SK-N-SH (cell line): ENCODE measurements at regions not wholly inside any gene's neighbourhood (a gene's known extent, or its start where the extent isn't known, plus 50 kb on each side); places are given as distances from the start of the nearest gene placed in this dataset.
"Not testable (repeated sequence)": the region's sequence is repeated elsewhere in the genome, so short reads cannot be mapped to it uniquely, and the experiment has no call there.

ENCODE experiments used
- CTCF ChIA-PET: fragments of 300-600, 350-600 bp; formaldehyde crosslinking; extraction: SDS; loops from one replicate; lab custom pipeline; 2021; lab: Yijun Ruan, JAX
- POLR2A ChIA-PET: fragments of 350-600 bp; sonication (Branson Sonifier 250); formaldehyde crosslinking; extraction: SDS; loops from one replicate; lab custom pipeline; 2020; ENCODE audit warnings: antibody characterized with exemption, inconsistent platforms; lab: Yijun Ruan, JAX
- DNase-seq: peaks from one replicate; pipeline ENCODE4 v3.0.0; 2012
- H2AFZ ChIP-seq: fragments of 200-600 bp; sonication (generic); 2 replicates; pipeline ENCODE4 v1.8.1; 2016; ENCODE audit warnings: antibody characterized with exemption, mild to moderate bottlenecking, low read depth
- H3F3A ChIP-seq: fragments of 200-600 bp; sonication (generic); replicated peaks from 2 replicates; pipeline ENCODE3; 2016; ENCODE audit warnings: antibody characterized with exemption, mild to moderate bottlenecking; ENCODE audit not compliant: insufficient read depth
- H3K27ac ChIP-seq, 2 experiments: fragments of 200-500 bp in 1 of 2; fragments of 200-600 bp in 1 of 2; sonication (Bioruptor generic) in 1 of 2; sonication (generic), shearing (Covaris generic) in 1 of 2; 2 replicates each; pipeline versions ENCODE4 v1.5.1 to v1.6.1; 2014 to 2016; ENCODE audit warnings: low read depth in 2 of 2, inconsistent platforms in 1 of 2, low read length in 1 of 2, mild to moderate bottlenecking in 1 of 2, mixed read lengths in 1 of 2
- H3K27me3 ChIP-seq: fragments of 200-600 bp; sonication (generic), shearing (Covaris generic); 2 replicates; pipeline ENCODE4 v1.6.1; 2016; ENCODE audit warnings: mixed run types; ENCODE audit not compliant: insufficient read depth
- H3K36me3 ChIP-seq, 2 experiments: fragments of 200-500 bp in 1 of 2; fragments of 200-600 bp in 1 of 2; sonication (Bioruptor generic) in 1 of 2; sonication (generic) in 1 of 2; replicated peaks in 1 of 2; 2 replicates each; pipeline versions ENCODE3 to v1.5.1; 2014 to 2016; ENCODE audit warnings: low read length in 1 of 2, mild to moderate bottlenecking in 1 of 2; ENCODE audit not compliant: insufficient read depth in 2 of 2, control insufficient read depth in 1 of 2
- H3K4me1 ChIP-seq, 2 experiments: fragments of 200-500 bp in 1 of 2; fragments of 200-600 bp in 1 of 2; sonication (Bioruptor generic) in 1 of 2; sonication (generic), shearing (Covaris generic) in 1 of 2; 2 replicates each; pipeline versions ENCODE4 v1.5.1 to v1.6.1; 2014 to 2016; ENCODE audit warnings: low read depth in 1 of 2, low read length in 1 of 2, mixed run types in 1 of 2; ENCODE audit not compliant: insufficient read depth in 2 of 2, control insufficient read depth in 1 of 2
- H3K4me2 ChIP-seq: fragments of 200-600 bp; sonication (generic), shearing (Covaris generic); 2 replicates; pipeline ENCODE4 v1.6.1; 2017; ENCODE audit warnings: mixed run types
- H3K4me3 ChIP-seq, 2 experiments: fragments of 200-500 bp in 1 of 2; fragments of 200-600 bp in 1 of 2; sonication (Bioruptor generic) in 1 of 2; sonication (generic), shearing (Covaris generic) in 1 of 2; 2 replicates each; pipeline versions ENCODE4 v1.5.1 to v1.8.1; 2014 to 2016; ENCODE audit warnings: low read depth in 2 of 2, inconsistent platforms in 1 of 2, low read length in 1 of 2, mild to moderate bottlenecking in 1 of 2, mixed read lengths in 1 of 2, moderate library complexity in 1 of 2
- H3K79me2 ChIP-seq: fragments of 200-600 bp; sonication (generic); 2 replicates; pipeline ENCODE4 v1.8.1; 2017; ENCODE audit warnings: mild to moderate bottlenecking; ENCODE audit not compliant: insufficient read depth
- H3K9ac ChIP-seq: fragments of 200-600 bp; sonication (generic); 2 replicates; pipeline ENCODE4 v1.6.1; 2017; ENCODE audit warnings: mixed run types
- H3K9me2 ChIP-seq: fragments of 200-600 bp; sonication (generic); 2 replicates; pipeline ENCODE4 v1.6.1; 2017; ENCODE audit warnings: mixed run types
- H3K9me3 ChIP-seq: fragments of 200-600 bp; sonication (generic); 2 replicates; pipeline ENCODE4 v1.6.1; 2017; ENCODE audit warnings: mixed run types, mild to moderate bottlenecking, moderate library complexity
- H4K20me1 ChIP-seq: fragments of 200-600 bp; sonication (generic); 2 replicates; pipeline ENCODE4 v1.6.1; 2017; ENCODE audit warnings: mild to moderate bottlenecking, mixed run types; ENCODE audit not compliant: insufficient read depth
- CHD2 ChIP-seq: fragments of 150-350 bp; IDR thresholded peaks from 2 replicates; pipeline ENCODE4 v1.6.1; 2018; ENCODE audit warnings: low read length; ENCODE audit not compliant: partially characterized antibody
- ELF1 ChIP-seq: IDR thresholded peaks from 2 replicates; pipeline ENCODE4 v1.4.0; 2012
- EP300 ChIP-seq, 2 experiments: IDR thresholded peaks; 2 replicates each; pipeline versions ENCODE4 v1.4.0 to v1.6.1; 2012; ENCODE audit warnings: borderline replicate concordance in 1 of 2, low read depth in 1 of 2, low read length in 1 of 2
- EZH2phosphoT487 ChIP-seq: fragments of 200-600 bp; sonication (generic); IDR thresholded peaks from 2 replicates; pipeline ENCODE4 v1.6.1; 2017; ENCODE audit warnings: low read depth, mixed run types, mild to moderate bottlenecking, antibody characterized with exemption, moderate library complexity, borderline replicate concordance
- GATA2 ChIP-seq: sonication (generic); formaldehyde crosslinking; IDR thresholded peaks from 2 replicates; pipeline ENCODE4 v1.5.0; 2020; ENCODE audit warnings: mild to moderate bottlenecking, missing genetic modification reagents
- JUND ChIP-seq: IDR thresholded peaks from 2 replicates; pipeline ENCODE4 v1.4.0; 2012
- MAX ChIP-seq: IDR thresholded peaks from 2 replicates; pipeline ENCODE4 v1.4.0; 2012; ENCODE audit warnings: low read depth
- MEF2A ChIP-seq: IDR thresholded peaks from 2 replicates; pipeline ENCODE4 v1.4.0; 2012; ENCODE audit warnings: low read depth, borderline replicate concordance
- MXI1 ChIP-seq: IDR thresholded peaks from 2 replicates; pipeline ENCODE4 v1.6.1; 2012; ENCODE audit warnings: mild to moderate bottlenecking, low read depth, low read length, improper control_type of control experiment
- NRF1 ChIP-seq: IDR thresholded peaks from 2 replicates; pipeline ENCODE4 v1.6.1; 2012; ENCODE audit warnings: low read depth, mild to moderate bottlenecking, low read length
- PBX3 ChIP-seq: IDR thresholded peaks from 2 replicates; pipeline ENCODE4; 2012
- POLR2AphosphoS5 ChIP-seq: IDR thresholded peaks from 2 replicates; pipeline ENCODE4 v1.6.1; 2012; ENCODE audit warnings: low read depth, low read length
- RAD21 ChIP-seq: IDR thresholded peaks from 2 replicates; pipeline ENCODE4 v1.6.1; 2012; ENCODE audit warnings: mild to moderate bottlenecking, low read length
- SMC3 ChIP-seq: IDR thresholded peaks from 2 replicates; pipeline ENCODE4 v1.6.1; 2012; ENCODE audit warnings: low read depth, low read length, improper control_type of control experiment
- TAF1 ChIP-seq: IDR thresholded peaks from 2 replicates; pipeline ENCODE4 v1.6.1; 2012; ENCODE audit warnings: low read depth, mild to moderate bottlenecking, low read length, moderate library complexity, borderline replicate concordance
- TCF12 ChIP-seq: IDR thresholded peaks from 2 replicates; pipeline ENCODE4 v1.4.0; 2012
- TEAD4 ChIP-seq: IDR thresholded peaks from 2 replicates; pipeline ENCODE4 v1.4.0; 2012; ENCODE audit warnings: mild to moderate bottlenecking, borderline replicate concordance; ENCODE audit not compliant: insufficient read depth
- USF2 ChIP-seq: fragments of 150-350 bp; IDR thresholded peaks from 2 replicates; pipeline ENCODE4 v1.6.1; 2017; ENCODE audit warnings: antibody characterized with exemption, low read length, low read depth, borderline replicate concordance
- YY1 ChIP-seq: IDR thresholded peaks from 2 replicates; pipeline ENCODE4 v1.4.0; 2012; ENCODE audit warnings: low read depth, mild to moderate bottlenecking
- ZBTB33 ChIP-seq: IDR thresholded peaks from 2 replicates; pipeline ENCODE4 v1.4.0; 2012; ENCODE audit warnings: low read depth, borderline replicate concordance
- WGBS: methylation state at CpG from one replicate; pipeline ENCODE4 v1.1.6; 2017; ENCODE audit warnings: low lambda C conversion rate; 5-methylcytosine and 5-hydroxymethylcytosine counted together

- POLR2A ChIA-PET = no interaction called here
- Histone ChIP-seq H3K4me1 (no peaks in the 10 kb centered on the region), H2AFZ (no peak overlapping the region), H3K9me3 (no peaks in the 10 kb centered on the region), H3K27ac (no peak overlapping the region), H3K36me3 (no peaks in the 10 kb centered on the region), H3K4me2 (no peak overlapping the region), H3K79me2 (no peaks in the 10 kb centered on the region), H3K9me2 (no peaks in the 10 kb centered on the region), H3F3A (no peaks in the 10 kb centered on the region), H4K20me1 (no peaks in the 10 kb centered on the region), H3K4me3 (no peak overlapping the region), H3K9ac (no peak overlapping the region), H3K27me3 (no peaks in the 10 kb centered on the region)
- 42% methylated on average over 4 of the region's 4 CpGs for WGBS
- CTCF ChIA-PET = no interaction called here
- TF ChIP-seq SMC3 = no peak
- no peak for TF ChIP-seq TEAD4
- TF ChIP-seq RAD21 = no peak
- no peak for TF ChIP-seq EP300 (IDR thresholded peaks at IDR 0.05; ENCODE audit: borderline replicate concordance in 1 of 2, low read depth in 1 of 2, low read length in 1 of 2)
- TF ChIP-seq NRF1 = no peak
- no peak for TF ChIP-seq PBX3
- no peak for TF ChIP-seq MAX
- TF ChIP-seq ELF1 = no peak
- TF ChIP-seq CHD2 = no peak
- no peak for TF ChIP-seq TAF1
- no peak for TF ChIP-seq ZBTB33
- TF ChIP-seq GATA2 = no peak
- TF ChIP-seq MXI1 = no peak
- no peak for TF ChIP-seq POLR2AphosphoS5
- TF ChIP-seq EZH2phosphoT487 = no peak
- TF ChIP-seq USF2 = no peak
- no peak for TF ChIP-seq MEF2A
- no peak for TF ChIP-seq YY1
- no peak for TF ChIP-seq TCF12
- no peak for TF ChIP-seq JUND
- DNase-seq = no peak
These were observed 83.3 kb upstream of the IGFBPL1 start for GRCh38 chr9:38507587-38507986.

- H3K9me2 ChIP-seq, H3K4me3 ChIP-seq, POLR2A ChIA-PET, DNase-seq, H3K79me2 ChIP-seq, H2AFZ ChIP-seq, H3K9me3 ChIP-seq, H3K27me3 ChIP-seq, H3K4me1 ChIP-seq, H3K9ac ChIP-seq, H3K36me3 ChIP-seq, CTCF ChIA-PET, H3F3A ChIP-seq, H3K4me2 ChIP-seq, H4K20me1 ChIP-seq, H3K27ac ChIP-seq: not testable (repeated sequence)
- WGBS = 66% methylated on average over 4 of the region's 4 CpGs
These were observed 75.9 kb upstream of the IGFBPL1 start for GRCh38 chr9:38500171-38500570.

- H3K27me3 ChIP-seq, H3K79me2 ChIP-seq, H3F3A ChIP-seq, H3K9ac ChIP-seq, H3K9me2 ChIP-seq, H2AFZ ChIP-seq, CTCF ChIA-PET, H3K9me3 ChIP-seq, H3K4me3 ChIP-seq, H3K4me1 ChIP-seq, H4K20me1 ChIP-seq, POLR2A ChIA-PET, DNase-seq, H3K36me3 ChIP-seq, H3K4me2 ChIP-seq, H3K27ac ChIP-seq: not testable (repeated sequence)
- WGBS = 18% methylated on average over 2 of the region's 2 CpGs
These were observed 74.3 kb upstream of the IGFBPL1 start for GRCh38 chr9:38498551-38498950.
